Right kidney (tissue), 1 donor: ENCODE measurements at regions not wholly inside any gene's neighbourhood (a gene's known extent, or its start where the extent isn't known, plus 50 kb on each side); places are given as distances from the start of the nearest gene placed in this dataset.

Source experiments
- DNase-seq: peaks from one replicate; pipeline ENCODE4 v3.0.0-alpha.2; 2016

DNA sequence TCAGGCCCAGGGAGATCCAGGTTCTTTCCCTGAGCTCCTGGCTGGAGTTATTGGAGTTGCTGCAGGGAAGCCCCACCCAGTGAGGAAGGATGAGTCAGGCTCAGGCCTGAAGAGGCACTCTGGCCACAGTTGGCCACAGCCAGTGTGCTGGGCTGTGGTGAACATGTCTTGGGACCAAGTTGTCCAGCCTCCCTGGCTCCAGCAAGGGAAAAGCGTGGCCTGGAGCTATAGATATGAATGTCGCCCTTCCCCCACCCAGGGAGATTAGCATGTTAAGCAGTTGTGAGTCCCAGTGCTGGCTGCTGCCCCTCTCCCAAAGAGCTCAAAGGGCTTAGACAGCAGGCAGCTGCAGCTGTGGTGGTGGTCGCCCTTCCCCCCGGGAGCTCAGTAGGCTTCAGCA, 963.2 kb downstream of the ROBO2 start:
- no peak for DNase-seq

DNA sequence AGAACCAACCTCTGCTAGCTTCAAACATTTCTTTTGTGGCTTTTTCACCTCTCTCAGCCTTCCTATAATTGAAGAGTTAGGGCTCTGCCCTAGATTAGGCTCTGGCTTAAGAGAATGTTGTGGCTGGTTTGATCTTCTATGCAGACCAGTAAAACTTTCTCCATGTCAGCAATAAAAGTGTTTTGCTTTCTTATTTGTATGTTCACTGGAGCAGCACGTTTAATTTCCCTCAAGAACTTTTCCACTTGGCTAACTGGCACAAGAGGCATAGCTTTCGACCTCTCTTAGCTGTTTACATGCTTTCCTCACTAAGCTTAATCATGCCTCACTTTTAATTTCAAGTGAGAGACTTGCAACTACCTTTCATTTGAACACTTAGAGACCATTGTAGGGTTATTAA, 964.7 kb downstream of the ROBO2 start:
- peak; percentile 16 for DNase-seq

- DNase-seq, result no peak
Observed at GRCh38 chr3:78013653-78014052, 973.8 kb downstream of the ROBO2 start.

DNA sequence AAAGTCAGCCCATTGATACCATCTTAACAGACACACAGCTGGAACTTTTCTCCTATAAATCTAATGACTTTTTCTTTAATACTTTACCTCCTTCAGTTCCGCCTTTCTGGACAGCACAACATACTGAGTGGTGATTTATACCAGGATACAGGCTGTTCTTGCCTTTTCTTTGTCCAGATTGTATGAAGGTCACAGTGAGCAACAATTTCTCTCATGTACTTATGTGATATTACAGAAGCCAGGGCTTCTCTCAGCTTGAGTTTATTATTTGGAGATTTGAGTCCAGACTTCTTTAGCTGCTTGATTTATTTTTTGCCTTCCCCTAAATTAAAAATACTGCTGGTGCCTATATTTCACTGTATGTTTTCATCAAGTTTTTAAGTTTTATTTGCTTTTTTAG, 976.0 kb downstream of the ROBO2 start:
- peak; percentile 26 for DNase-seq

- no peak for DNase-seq
Observed at GRCh38 chr3:78021710-78022109, 981.8 kb downstream of the ROBO2 start.

GRCh38 chr3:78022232-78022631, 982.3 kb downstream of the ROBO2 start:
- no peak for DNase-seq

DNA sequence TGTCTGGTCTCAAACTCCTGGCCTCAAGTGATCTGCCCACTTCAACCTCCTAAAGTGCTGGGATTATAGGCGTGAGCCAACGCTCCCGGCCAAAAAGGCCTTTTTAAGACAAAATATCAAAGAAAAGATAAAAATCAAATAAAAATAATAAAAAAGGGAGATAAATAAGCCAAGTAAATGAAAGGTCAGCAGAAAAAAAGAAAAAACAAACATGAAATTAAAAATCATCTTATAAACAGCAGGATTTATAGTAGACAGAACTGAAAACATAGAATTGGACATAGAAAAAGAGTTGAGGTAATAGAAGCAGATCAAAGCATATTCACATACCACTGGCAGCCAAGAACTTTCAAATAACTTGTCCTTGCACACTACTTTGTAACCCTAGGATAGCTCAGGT, 983.4 kb downstream of the ROBO2 start:
- no peak for DNase-seq

- no peak for DNase-seq
Observed at GRCh38 chr3:78025916-78026315, 986.0 kb downstream of the ROBO2 start.

DNA sequence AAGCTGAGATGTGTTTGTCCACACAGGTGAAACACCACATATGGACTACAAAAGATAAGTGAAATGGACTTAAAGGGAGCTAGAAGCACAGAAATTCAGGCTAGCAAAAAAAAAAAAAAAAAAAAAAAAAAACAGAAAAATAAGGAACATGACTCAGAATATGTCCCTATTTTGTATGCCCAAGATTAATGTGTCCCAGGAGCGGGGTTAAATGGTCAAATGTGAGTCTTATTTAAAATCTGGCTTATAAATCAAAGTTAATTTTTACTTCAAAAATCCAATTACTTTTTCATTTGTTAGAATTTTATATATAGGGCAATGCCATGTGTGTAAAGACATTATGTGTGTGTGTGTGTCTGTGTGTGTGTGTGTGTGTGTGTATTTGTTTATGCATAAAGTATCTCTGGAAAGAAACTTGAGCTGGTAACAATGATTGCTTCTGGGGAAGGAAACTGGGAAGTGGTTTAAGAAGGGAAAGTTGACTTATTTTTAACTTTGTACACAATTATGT, 986.5 kb downstream of the ROBO2 start:
- DNase-seq, result no peak

- DNase-seq, result no peak
Observed at GRCh38 chr3:78029775-78030174, 989.9 kb downstream of the ROBO2 start.

DNA sequence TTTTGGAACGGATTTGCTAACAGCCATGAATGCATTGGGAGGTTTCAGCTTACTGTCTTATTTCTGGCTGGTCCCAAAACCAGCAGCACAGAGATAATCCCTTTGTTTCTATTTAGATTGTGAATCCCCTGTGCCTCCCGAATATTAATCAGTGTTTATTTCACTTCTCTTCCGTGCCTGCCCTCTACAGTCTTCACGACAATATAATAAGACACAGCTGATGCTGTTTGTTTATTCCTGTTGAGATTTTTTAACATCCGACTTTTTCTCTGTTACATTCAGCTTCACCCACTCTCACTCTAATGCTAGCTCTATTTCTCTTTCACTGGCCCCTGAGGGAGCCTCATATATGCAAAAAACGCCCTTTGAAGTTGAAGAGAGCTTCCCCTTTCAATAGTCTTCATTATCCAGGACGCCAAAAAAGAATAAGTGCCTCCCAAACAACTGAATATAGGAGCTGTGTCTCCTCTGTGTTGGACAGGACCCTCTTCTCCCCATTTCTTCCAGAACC, 995.3 kb downstream of the ROBO2 start:
- DNase-seq, result no peak

- no peak for DNase-seq
Observed at GRCh38 chr3:78041486-78041885, 1001.6 kb downstream of the ROBO2 start.

GRCh38 chr3:78046566-78046965, 1006.7 kb downstream of the ROBO2 start:
- no peak for DNase-seq

DNA sequence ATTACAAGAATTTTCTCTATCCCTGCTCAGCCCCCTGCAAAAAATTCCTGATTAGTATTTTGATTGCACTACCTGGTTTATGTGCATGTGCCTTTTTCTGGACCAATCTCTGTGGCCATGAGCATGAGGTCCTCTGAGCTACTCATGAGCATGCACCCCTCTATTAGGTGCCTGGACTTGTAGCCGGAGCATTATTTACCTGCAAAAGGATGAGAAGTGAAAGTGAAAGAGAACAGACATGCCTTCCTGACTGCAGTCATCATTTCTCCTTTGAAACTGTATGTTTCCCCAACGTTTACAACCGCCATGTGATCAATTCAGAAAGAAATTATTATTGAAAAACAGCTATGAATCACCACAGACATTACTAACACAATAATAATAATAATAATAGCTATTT, 1008.8 kb downstream of the ROBO2 start:
- no peak for DNase-seq

GRCh38 chr3:78049521-78049920, 1009.6 kb downstream of the ROBO2 start:
- DNase-seq, result no peak

GRCh38 chr3:78050276-78051065, 1010.6 kb downstream of the ROBO2 start:
- no peak for DNase-seq

DNA sequence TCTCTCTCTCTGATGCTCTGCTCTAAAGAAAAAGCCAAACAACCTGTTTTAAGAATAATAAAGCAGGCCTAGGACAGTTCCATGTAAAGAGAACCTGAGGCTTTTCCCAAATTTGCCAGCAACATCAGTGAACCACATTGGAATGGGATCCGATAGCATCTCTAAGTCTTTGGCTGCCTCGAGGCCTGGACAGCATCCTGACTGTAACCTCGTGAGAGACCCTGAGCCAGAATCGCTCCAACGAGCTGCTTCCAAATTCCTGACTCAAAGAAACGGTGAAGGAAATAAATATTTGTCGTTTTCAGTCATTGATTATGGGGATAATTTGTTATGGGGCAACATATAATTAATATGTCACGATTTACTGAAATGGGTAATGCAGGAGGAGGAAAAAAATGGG, 1012.8 kb downstream of the ROBO2 start:
- DNase-seq, result no peak

DNA sequence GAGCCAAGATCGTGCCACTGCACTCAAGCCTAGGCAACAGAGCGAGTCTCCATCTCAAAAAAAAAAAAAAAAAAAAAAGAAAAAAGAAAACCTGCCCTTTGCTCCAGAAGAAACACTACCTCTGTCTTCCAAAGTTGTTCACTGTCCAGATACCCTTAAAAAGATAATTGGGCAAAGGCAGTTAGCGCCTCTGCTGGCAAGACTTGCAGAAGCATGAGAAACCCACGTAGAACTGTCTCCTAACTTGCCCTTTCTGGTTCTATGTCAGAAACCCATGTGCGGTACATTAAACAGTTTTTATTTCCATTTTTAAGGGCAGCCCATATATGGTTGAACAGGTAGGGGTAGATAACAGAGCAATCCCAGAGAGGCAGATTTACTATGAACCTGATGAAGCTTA, 1026.4 kb downstream of the ROBO2 start:
- DNase-seq, result no peak

- no peak for DNase-seq
Observed at GRCh38 chr3:78070188-78070587, 1030.3 kb downstream of the ROBO2 start.

- no peak for DNase-seq
Observed at GRCh38 chr3:78076379-78076778, 1036.5 kb downstream of the ROBO2 start.

DNA sequence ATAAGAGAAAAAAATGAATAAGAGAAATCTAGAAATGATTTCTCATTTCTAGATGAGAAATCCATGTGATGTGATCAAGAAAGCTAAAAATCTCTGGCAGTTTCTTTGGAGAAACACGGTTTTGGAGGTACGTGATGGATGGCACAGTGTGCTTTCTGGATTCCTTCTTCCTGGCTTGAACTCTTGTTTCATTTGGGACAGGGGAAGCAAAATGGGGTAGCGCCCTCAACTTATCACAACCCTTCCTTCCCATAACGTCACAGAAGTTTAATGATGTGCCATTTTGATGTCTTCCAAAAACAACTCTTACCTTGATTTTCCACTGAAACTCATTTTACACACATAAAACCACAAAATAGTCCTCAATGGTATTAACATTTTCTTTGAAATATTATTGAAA, 1037.3 kb downstream of the ROBO2 start:
- no peak for DNase-seq

GRCh38 chr3:78077842-78078241, 1037.9 kb downstream of the ROBO2 start:
- no peak for DNase-seq

- no peak for DNase-seq
Observed at GRCh38 chr3:78079514-78079913, 1039.6 kb downstream of the ROBO2 start.

DNA sequence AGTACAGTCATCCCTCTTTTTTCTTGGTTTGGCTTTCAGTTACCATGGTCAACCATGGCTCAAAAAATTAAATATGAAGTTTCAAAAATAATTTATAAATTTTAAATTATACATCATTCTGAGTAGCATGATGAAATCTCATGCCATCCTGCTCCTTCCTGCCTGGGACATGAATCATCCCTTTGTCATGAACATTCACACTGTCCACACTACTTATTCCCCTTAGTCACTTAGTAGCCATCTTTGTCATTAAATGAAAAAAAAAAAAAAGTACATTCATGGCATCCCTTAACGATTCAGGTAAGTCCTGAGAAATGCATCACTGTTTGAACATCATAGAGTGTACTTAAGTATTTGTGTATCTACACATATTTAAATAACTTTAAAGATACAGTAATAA, 1046.3 kb downstream of the ROBO2 start:
- no peak for DNase-seq
